K562 (cell line): ENCODE measurements at regions not wholly inside any gene's neighbourhood (a gene's known extent, or its start where the extent isn't known, plus 50 kb on each side); places are given as distances from the start of the nearest gene placed in this dataset.

Experiments
- ATAC-seq: fragments of 200-7000 bp; cut with Tn5 transposase; 3 replicates; pipeline ENCODE4 v1.9.1; 2020; ENCODE audit warnings: moderate library complexity
- BruUV-seq: library from RNA; stranded (reverse); fragments of 400-500 nt; replicated peaks from 2 replicates; lab custom pipeline; 2021; lab: Mats Ljungman, UMichigan
- CTCF ChIA-PET: fragments of 300-600 bp; formaldehyde crosslinking; extraction: SDS; loops from one replicate; lab custom pipeline; 2021; ENCODE audit warnings: low intra/inter-chr PET ratio; lab: Yijun Ruan, JAX
- POLR2A ChIA-PET: fragments of 300-600, 350-650 bp; sonication (Branson Sonifier 250); formaldehyde crosslinking; extraction: SDS; loops from one replicate; lab custom pipeline; 2021; ENCODE audit warnings: antibody characterized with exemption, inconsistent platforms; lab: Yijun Ruan, JAX
- DNase-seq, 4 experiments: peaks; one replicate each; pipeline versions ENCODE4 v3.0.0 to v3.0.0-alpha.2; 2011 to 2018; ENCODE audit warnings: low spot score in 3 of 4, mixed read lengths in 3 of 4; ENCODE audit errors: extremely low read depth in 1 of 4
- FAIRE-seq: peaks from 2 replicates; lab custom pipeline; 2011; peaks lifted over from hg19 to GRCh38; lab: Jason Lieb, UNC
- H2AFZ ChIP-seq: 2 replicates; pipeline ENCODE4 v1.6.0; 2011; ENCODE audit warnings: low read depth, low read length, control low read depth, inconsistent platforms
- H3K27ac ChIP-seq: fragments of 200-600 bp; 3 replicates; pipeline ENCODE4 v1.8.0; 2011; ENCODE audit warnings: low read depth, mild to moderate bottlenecking, control low read depth, inconsistent platforms, low read length, moderate library complexity, mixed read lengths; ENCODE audit errors: extremely low read depth
- H3K27me3 ChIP-seq, 2 experiments: fragments of 300-600 bp in 1 of 2; 2 replicates in 1 of 2; 3 replicates in 1 of 2; pipeline versions ENCODE4 v1.6.0 to v1.8.0; 2011; ENCODE audit warnings: inconsistent platforms in 2 of 2, low read length in 2 of 2, mild to moderate bottlenecking in 1 of 2, mixed read lengths in 1 of 2, moderate library complexity in 1 of 2; ENCODE audit not compliant: control insufficient read depth in 2 of 2, insufficient read depth in 2 of 2
- H3K36me3 ChIP-seq: fragments of 300-600 bp; 3 replicates; pipeline ENCODE4 v1.8.0; 2011; ENCODE audit warnings: mild to moderate bottlenecking, low read length, inconsistent platforms; ENCODE audit not compliant: control insufficient read depth, insufficient read depth
- H3K4me1 ChIP-seq, 2 experiments: fragments of 200-600 bp in 1 of 2; replicated peaks in 1 of 2; 2 replicates in 1 of 2; 3 replicates in 1 of 2; pipeline versions ENCODE4 v1.5.1 to v1.8.0; 2011; ENCODE audit warnings: inconsistent platforms in 2 of 2, low read length in 2 of 2, mild to moderate bottlenecking in 1 of 2, mixed read lengths in 1 of 2, moderate library complexity in 1 of 2; ENCODE audit not compliant: control insufficient read depth in 2 of 2, insufficient read depth in 2 of 2
- H3K4me2 ChIP-seq: 2 replicates; pipeline ENCODE4 v1.6.1; 2011; ENCODE audit warnings: low read length, control low read depth, inconsistent platforms, mixed read lengths; ENCODE audit not compliant: insufficient read depth
- H3K4me3 ChIP-seq: fragments of 200-600 bp; sonication (generic), shearing (Covaris generic); 2 replicates; pipeline ENCODE4 v1.5.1; 2016; ENCODE audit warnings: control low read depth, inconsistent platforms
- H3K79me2 ChIP-seq: fragments of 200-600 bp; 3 replicates; pipeline ENCODE4 v1.8.0; 2011; ENCODE audit warnings: low read length, inconsistent platforms; ENCODE audit not compliant: control insufficient read depth, insufficient read depth
- H3K9ac ChIP-seq, 2 experiments: 2 replicates each; pipeline versions ENCODE4 v1.6.0 to v1.6.1; 2011; ENCODE audit warnings: low read depth in 2 of 2, low read length in 2 of 2, control low read depth in 1 of 2, inconsistent platforms in 1 of 2, mild to moderate bottlenecking in 1 of 2, mixed read lengths in 1 of 2; ENCODE audit not compliant: insufficient read depth in 1 of 2
- H3K9me1 ChIP-seq: one replicate; pipeline ENCODE4 v1.6.0; 2011; ENCODE audit warnings: inconsistent platforms, mild to moderate bottlenecking, low read length, moderate library complexity; ENCODE audit not compliant: control insufficient read depth, insufficient read depth
- H3K9me3 ChIP-seq: replicated peaks from 2 replicates; pipeline ENCODE4 v1.5.1; 2011; ENCODE audit warnings: low read depth, low read length, inconsistent platforms; ENCODE audit not compliant: control insufficient read depth, insufficient read depth
- H4K20me1 ChIP-seq: replicated peaks from 2 replicates; pipeline ENCODE4 v1.6.1; 2011; ENCODE audit warnings: low read length, inconsistent platforms, mixed read lengths; ENCODE audit not compliant: control insufficient read depth, insufficient read depth
- BCOR ChIP-seq: fragments of 450-650 bp; IDR thresholded peaks from 2 replicates; pipeline ENCODE4 v1.6.1; 2016
- BHLHE40 ChIP-seq: IDR thresholded peaks from 2 replicates; pipeline ENCODE4 v1.6.1; 2011; ENCODE audit warnings: low read length, improper control_type of control experiment
- CEBPG ChIP-seq, 3 experiments: fragments of 200-800 bp in 1 of 3; sonication (Bioruptor generic) in 1 of 3; sonication (generic) in 1 of 3; formaldehyde crosslinking in 1 of 3; IDR thresholded peaks in 2 of 3; conservative IDR thresholded peaks in 1 of 3; 2 replicates each; pipeline versions ENCODE4 v1.6.1 to v1.8.0; 2016 to 2022; ENCODE audit warnings: missing compliant biosample characterization in 2 of 3, missing genetic modification characterization in 2 of 3, mild to moderate bottlenecking in 1 of 3, missing genetic modification reagents in 1 of 3
- DDX20 ChIP-seq: fragments of 450-650 bp; IDR thresholded peaks from 2 replicates; pipeline ENCODE4 v1.6.1; 2016; ENCODE audit warnings: missing genetic modification characterization, low read depth, mild to moderate bottlenecking, missing compliant biosample characterization, moderate library complexity
- TOE1 ChIP-seq, 2 experiments: fragments of 450-650 bp in 1 of 2; sonication (generic) in 1 of 2; formaldehyde crosslinking in 1 of 2; IDR thresholded peaks; 2 replicates each; pipeline versions ENCODE4 v1.7.1 to v1.8.0; 2016 to 2022; ENCODE audit warnings: borderline replicate concordance in 2 of 2, mild to moderate bottlenecking in 2 of 2, antibody characterized with exemption in 1 of 2, inconsistent platforms in 1 of 2, low read depth in 1 of 2, missing genetic modification reagents in 1 of 2, moderate library complexity in 1 of 2
- ZBTB1 ChIP-seq: sonication (generic); formaldehyde crosslinking; IDR thresholded peaks from 2 replicates; pipeline ENCODE4 v1.8.1; 2023; ENCODE audit warnings: missing genetic modification reagents, low read depth, mild to moderate bottlenecking, borderline replicate concordance
- ZFP30 ChIP-seq: fragments of 250-450 bp; sonication (Bioruptor Pico); IDR thresholded peaks from 2 replicates; pipeline ENCODE4 v1.8.0; 2022; ENCODE audit warnings: moderate library complexity, mild to moderate bottlenecking, inconsistent platforms, borderline replicate concordance
- WGBS: fragments of 100-300 bp; shearing (Covaris generic); methylation state at CpG from one replicate; pipeline ENCODE4 v1.1.6; 2016; ENCODE audit warnings: low coverage, mixed read lengths; ENCODE audit not compliant: insufficient coverage; ENCODE audit errors: missing lambda C conversion rate; 5-methylcytosine and 5-hydroxymethylcytosine counted together
- in situ Hi-C: fragments of 300-500 bp; cut with MboI; formaldehyde crosslinking; loops from 4 replicates; pipeline ENCODE4 v1.15.0; 2018; ENCODE audit warnings: inconsistent platforms, mixed read lengths
- intact Hi-C: fragments of 100-400 bp; cut with micrococcal nuclease; formaldehyde crosslinking; loops from 2 replicates; pipeline ENCODE4 v1.14.2; 2022
- TF ChIP-seq, protein P1 (sequence below), 2 experiments: fragments of 450-650 bp; IDR thresholded peaks; 2 replicates each; pipeline ENCODE4 v1.6.1; 2016; ENCODE audit warnings: mild to moderate bottlenecking in 2 of 2, borderline replicate concordance in 1 of 2, low read depth in 1 of 2, moderate library complexity in 1 of 2

DNA sequence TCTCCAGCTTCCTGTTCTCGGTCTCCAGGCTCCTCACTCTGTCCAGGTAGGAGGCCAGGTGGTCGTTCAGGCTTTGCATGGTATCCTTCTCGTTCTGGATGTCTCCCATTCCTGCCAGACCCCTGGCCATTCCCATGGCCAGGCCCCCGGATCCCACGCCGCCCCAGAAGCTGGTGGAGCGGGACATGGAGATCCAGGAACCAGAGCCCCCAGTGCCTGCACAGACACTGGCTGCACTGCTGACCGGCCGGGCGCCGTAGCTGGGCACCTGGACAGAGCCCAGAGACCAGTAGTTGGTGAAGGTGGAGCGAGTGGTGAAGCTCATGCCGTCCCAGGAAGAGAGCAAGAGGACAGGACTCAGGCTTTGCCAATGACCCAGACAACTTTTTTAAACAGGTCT lies 129.1 kb upstream of the WDR75 start:
- DNase-seq (no peak), FAIRE-seq (no peak), ATAC-seq (no peak)
- Histone ChIP-seq H3K27me3 (no peaks in the 10 kb centered on the region), H3K4me3 (no peak overlapping the region), H2AFZ (no peak overlapping the region), H3K9ac (no peak overlapping the region), H3K9me3 (no peaks in the 10 kb centered on the region), H4K20me1 (no peaks in the 10 kb centered on the region), H3K9me1 (no peaks in the 10 kb centered on the region), H3K4me1 (no peaks in the 10 kb centered on the region), H3K36me3 (no peaks in the 10 kb centered on the region), H3K27ac (no peak overlapping the region), H3K79me2 (no peaks in the 10 kb centered on the region), H3K4me2 (no peak overlapping the region)
- in situ Hi-C loops (no loop called here), intact Hi-C loops (no loop called here)
- ChIA-PET CTCF (no interaction called here), POLR2A (interaction anchor here (0.6 kb wide), 1 partner anchor 657 kb away, joined by 4 read pairs; no protein-coding TSS in a partner anchor)
- WGBS = 1% methylated on average over 11 of the region's 13 CpGs
- TF ChIP-seq, protein P1, sequence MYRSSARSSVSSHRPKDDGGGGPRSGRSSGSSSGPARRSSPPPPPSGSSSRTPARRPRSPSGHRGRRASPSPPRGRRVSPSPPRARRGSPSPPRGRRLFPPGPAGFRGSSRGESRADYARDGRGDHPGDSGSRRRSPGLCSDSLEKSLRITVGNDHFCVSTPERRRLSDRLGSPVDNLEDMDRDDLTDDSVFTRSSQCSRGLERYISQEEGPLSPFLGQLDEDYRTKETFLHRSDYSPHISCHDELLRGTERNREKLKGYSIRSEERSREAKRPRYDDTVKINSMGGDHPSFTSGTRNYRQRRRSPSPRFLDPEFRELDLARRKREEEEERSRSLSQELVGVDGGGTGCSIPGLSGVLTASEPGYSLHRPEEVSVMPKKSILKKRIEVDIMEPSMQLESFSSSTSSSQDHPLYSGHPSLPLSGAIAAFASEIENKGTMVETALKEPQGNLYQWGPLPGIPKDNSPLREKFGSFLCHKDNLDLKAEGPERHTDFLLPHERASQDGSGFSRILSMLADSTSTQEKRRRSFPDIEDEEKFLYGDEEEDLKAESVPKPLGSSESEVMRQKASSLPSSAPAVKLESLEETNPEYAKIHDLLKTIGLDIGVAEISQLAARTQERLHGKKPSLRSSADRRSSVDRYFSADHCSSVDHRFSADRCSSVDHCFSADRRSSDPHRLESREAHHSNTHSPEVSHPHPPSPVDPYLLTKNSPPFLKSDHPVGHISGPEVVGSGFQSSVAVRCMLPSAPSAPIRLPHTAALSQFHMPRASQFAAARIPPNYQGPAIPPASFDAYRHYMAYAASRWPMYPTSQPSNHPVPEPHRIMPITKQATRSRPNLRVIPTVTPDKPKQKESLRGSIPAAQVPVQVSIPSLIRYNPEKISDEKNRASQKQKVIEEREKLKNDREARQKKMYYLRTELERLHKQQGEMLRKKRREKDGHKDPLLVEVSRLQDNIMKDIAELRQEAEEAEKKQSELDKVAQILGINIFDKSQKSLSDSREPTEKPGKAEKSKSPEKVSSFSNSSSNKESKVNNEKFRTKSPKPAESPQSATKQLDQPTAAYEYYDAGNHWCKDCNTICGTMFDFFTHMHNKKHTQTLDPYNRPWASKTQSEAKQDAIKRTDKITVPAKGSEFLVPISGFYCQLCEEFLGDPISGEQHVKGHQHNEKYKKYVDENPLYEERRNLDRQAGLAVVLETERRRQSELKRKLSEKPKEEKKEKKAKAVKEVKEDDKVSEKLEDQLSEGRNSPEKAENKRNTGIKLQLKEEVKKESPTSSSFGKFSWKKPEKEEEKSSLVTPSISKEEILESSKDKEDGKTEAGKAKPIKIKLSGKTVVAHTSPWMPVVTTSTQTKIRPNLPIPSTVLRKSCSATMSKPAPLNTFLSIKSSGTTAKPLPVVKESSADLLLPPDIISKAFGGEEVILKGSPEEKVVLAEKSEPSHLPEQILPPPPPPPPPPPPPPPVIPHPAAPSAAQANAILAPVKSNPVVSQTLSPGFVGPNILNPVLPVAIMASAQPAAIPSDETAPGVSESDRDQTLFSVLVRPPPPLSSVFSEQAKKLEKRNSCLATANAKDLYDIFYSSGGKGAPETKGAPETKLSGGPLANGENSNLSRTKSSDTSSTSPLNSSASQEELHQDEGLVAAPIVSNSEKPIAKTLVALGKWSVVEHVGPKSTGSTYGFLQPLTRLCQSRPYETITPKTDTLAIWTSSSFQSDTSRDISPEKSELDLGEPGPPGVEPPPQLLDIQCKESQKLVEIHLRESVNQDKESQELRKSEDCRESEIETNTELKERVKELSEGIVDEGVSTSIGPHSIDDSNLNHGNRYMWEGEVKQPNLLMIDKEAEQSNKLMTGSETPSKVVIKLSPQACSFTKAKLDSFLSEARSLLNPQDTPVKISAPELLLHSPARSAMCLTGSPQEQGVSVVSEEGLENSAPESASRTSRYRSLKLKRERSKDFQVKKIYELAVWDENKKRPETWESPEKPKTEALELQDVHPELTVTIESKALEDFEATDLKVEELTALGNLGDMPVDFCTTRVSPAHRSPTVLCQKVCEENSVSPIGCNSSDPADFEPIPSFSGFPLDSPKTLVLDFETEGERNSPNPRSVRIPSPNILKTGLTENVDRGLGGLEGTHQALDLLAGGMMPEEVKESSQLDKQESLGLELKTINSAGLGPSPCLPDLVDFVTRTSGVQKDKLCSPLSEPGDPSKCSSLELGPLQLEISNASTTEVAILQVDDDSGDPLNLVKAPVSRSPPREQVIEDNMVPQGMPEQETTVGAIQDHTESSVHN (IDR thresholded peaks at IDR 0.05; ENCODE audit: borderline replicate concordance in 1 of 2, low read depth in 1 of 2) = no peak
- TF ChIP-seq ZBTB1 (CRISPR knock-in tag) = no peak
- no peak for TF ChIP-seq CEBPG (CRISPR knock-in tag; IDR thresholded peaks at IDR 0.05)
- TF ChIP-seq CEBPG (tag; conservative IDR thresholded peaks at IDR 0.05 in 1 of 2, IDR thresholded peaks at IDR 0.05 in 1 of 2) = no peak
- no peak for TF ChIP-seq ZFP30 (CRISPR knock-in tag)
- TF ChIP-seq BHLHE40 = no peak
- no peak for TF ChIP-seq TOE1 (IDR thresholded peaks at IDR 0.05; ENCODE audit: borderline replicate concordance)
- no peak for TF ChIP-seq TOE1 (CRISPR knock-in tag; IDR thresholded peaks at IDR 0.05; ENCODE audit: borderline replicate concordance, low read depth)
- no peak for TF ChIP-seq BCOR
- TF ChIP-seq DDX20 = no peak
- BruUV-seq = no TSS peak
